K562 (cell line): ENCODE measurements at regions not wholly inside any gene's neighbourhood (a gene's known extent, or its start where the extent isn't known, plus 50 kb on each side); places are given as distances from the start of the nearest gene placed in this dataset.

Experiments
- CEBPG ChIP-seq, 3 experiments: fragments of 200-800 bp in 1 of 3; sonication (Bioruptor generic) in 1 of 3; sonication (generic) in 1 of 3; formaldehyde crosslinking in 1 of 3; IDR thresholded peaks in 2 of 3; conservative IDR thresholded peaks in 1 of 3; 2 replicates each; pipeline versions ENCODE4 v1.6.1 to v1.8.0; 2016 to 2022; ENCODE audit warnings: missing compliant biosample characterization in 2 of 3, missing genetic modification characterization in 2 of 3, mild to moderate bottlenecking in 1 of 3, missing genetic modification reagents in 1 of 3
- EZH2 ChIP-seq: IDR thresholded peaks from 2 replicates; pipeline ENCODE4 v1.6.1; 2012; ENCODE audit warnings: low read depth, mild to moderate bottlenecking, inconsistent platforms, low read length, borderline replicate concordance
- GMEB1 ChIP-seq: fragments of 250-450 bp; sonication (Bioruptor Pico); IDR thresholded peaks from 2 replicates; pipeline ENCODE4 v1.4.0; 2020; ENCODE audit warnings: mild to moderate bottlenecking
- JUN ChIP-seq, 2 experiments: sonication (generic) in 1 of 2; formaldehyde crosslinking in 1 of 2; IDR thresholded peaks; 2 replicates each; pipeline versions ENCODE4 v1.6.1 to v1.8.0; 2012 to 2022; ENCODE audit warnings: borderline replicate concordance in 2 of 2, mild to moderate bottlenecking in 2 of 2, improper control_type of control experiment in 1 of 2, low read depth in 1 of 2, low read length in 1 of 2, missing genetic modification reagents in 1 of 2
- NFE2L1 ChIP-seq: fragments of 450-650 bp; IDR thresholded peaks from 2 replicates; pipeline ENCODE4 v1.6.1; 2016; ENCODE audit warnings: missing genetic modification characterization, low read depth, mild to moderate bottlenecking, missing compliant biosample characterization, moderate library complexity, borderline replicate concordance
- RAD51 ChIP-seq: fragments of 450-650 bp; IDR thresholded peaks from 2 replicates; pipeline ENCODE4 v1.7.1; 2016; ENCODE audit warnings: low read depth, mild to moderate bottlenecking, borderline replicate concordance
- TCF7L2 ChIP-seq: fragments of 150-350 bp; IDR thresholded peaks from 2 replicates; pipeline ENCODE4 v1.6.1; 2016; ENCODE audit warnings: low read depth, mild to moderate bottlenecking, low read length, moderate library complexity
- ZNF507 ChIP-seq: conservative IDR thresholded peaks from 2 replicates; pipeline ENCODE4 v1.6.1; 2017; ENCODE audit warnings: missing genetic modification characterization, missing compliant biosample characterization
- ZZZ3 ChIP-seq: fragments of 450-650 bp; IDR thresholded peaks from 2 replicates; pipeline ENCODE4 v1.6.1; 2016; ENCODE audit warnings: antibody characterized with exemption, mild to moderate bottlenecking, moderate library complexity
- TF ChIP-seq, protein P1 (sequence below), 3 experiments: IDR thresholded peaks in 2 of 3; conservative IDR thresholded peaks in 1 of 3; 2 replicates each; pipeline ENCODE4 v1.5.1; 2011 to 2012; ENCODE audit warnings: low read length in 3 of 3, mild to moderate bottlenecking in 3 of 3, control low read depth in 2 of 3, improper control_type of control experiment in 1 of 3, inconsistent platforms in 1 of 3, low read depth in 1 of 3, mixed read lengths in 1 of 3, moderate library complexity in 1 of 3; ENCODE audit not compliant: insufficient read depth in 2 of 3
- TF ChIP-seq, protein P2 (sequence below): sonication (generic); formaldehyde crosslinking; IDR thresholded peaks from 2 replicates; pipeline ENCODE4 v1.9.0; 2022; ENCODE audit warnings: mild to moderate bottlenecking, missing genetic modification reagents

GRCh38 chr1:189605226-189605625, 872.4 kb downstream of the BRINP3 start:
- TF ChIP-seq ZNF507 (no peak), RAD51 (no peak), EZH2 (no peak), ZZZ3 (no peak), GMEB1 (CRISPR knock-in tag) (no peak), JUN (IDR thresholded peaks at IDR 0.05; ENCODE audit: borderline replicate concordance, low read depth, low read length) (no peak), JUN (CRISPR knock-in tag; IDR thresholded peaks at IDR 0.05; ENCODE audit: borderline replicate concordance) (no peak), CEBPG (CRISPR knock-in tag; IDR thresholded peaks at IDR 0.05) (no peak), CEBPG (tag; conservative IDR thresholded peaks at IDR 0.05 in 1 of 2, IDR thresholded peaks at IDR 0.05 in 1 of 2) (no peak), TCF7L2 (no peak), NFE2L1 (tag) (no peak)
- TF ChIP-seq, protein P1, sequence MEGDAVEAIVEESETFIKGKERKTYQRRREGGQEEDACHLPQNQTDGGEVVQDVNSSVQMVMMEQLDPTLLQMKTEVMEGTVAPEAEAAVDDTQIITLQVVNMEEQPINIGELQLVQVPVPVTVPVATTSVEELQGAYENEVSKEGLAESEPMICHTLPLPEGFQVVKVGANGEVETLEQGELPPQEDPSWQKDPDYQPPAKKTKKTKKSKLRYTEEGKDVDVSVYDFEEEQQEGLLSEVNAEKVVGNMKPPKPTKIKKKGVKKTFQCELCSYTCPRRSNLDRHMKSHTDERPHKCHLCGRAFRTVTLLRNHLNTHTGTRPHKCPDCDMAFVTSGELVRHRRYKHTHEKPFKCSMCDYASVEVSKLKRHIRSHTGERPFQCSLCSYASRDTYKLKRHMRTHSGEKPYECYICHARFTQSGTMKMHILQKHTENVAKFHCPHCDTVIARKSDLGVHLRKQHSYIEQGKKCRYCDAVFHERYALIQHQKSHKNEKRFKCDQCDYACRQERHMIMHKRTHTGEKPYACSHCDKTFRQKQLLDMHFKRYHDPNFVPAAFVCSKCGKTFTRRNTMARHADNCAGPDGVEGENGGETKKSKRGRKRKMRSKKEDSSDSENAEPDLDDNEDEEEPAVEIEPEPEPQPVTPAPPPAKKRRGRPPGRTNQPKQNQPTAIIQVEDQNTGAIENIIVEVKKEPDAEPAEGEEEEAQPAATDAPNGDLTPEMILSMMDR (IDR thresholded peaks at IDR 0.05 in 2 of 3, conservative IDR thresholded peaks at IDR 0.05 in 1 of 3; ENCODE audit: insufficient read depth in 2 of 3, low read depth in 1 of 3, low read length in 3 of 3): no peak
- TF ChIP-seq, protein P2, sequence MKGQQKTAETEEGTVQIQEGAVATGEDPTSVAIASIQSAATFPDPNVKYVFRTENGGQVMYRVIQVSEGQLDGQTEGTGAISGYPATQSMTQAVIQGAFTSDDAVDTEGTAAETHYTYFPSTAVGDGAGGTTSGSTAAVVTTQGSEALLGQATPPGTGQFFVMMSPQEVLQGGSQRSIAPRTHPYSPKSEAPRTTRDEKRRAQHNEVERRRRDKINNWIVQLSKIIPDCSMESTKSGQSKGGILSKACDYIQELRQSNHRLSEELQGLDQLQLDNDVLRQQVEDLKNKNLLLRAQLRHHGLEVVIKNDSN (CRISPR knock-in tag): no peak
